HG03280 (cell line): ENCODE measurements at regions not wholly inside any gene's neighbourhood (a gene's known extent, or its start where the extent isn't known, plus 50 kb on each side); places are given as distances from the start of the nearest gene placed in this dataset.

ENCODE experiments used
- ATAC-seq: cut with Tn5 transposase; IDR thresholded peaks from one replicate; pipeline ENCODE4 v1.9.1; 2021; ENCODE audit warnings: mild to moderate bottlenecking, moderate library complexity; ENCODE audit not compliant: unreplicated experiment

- ATAC-seq: no peak
Measured at GRCh38 chr10:71137701-71138100, 74.7 kb upstream of the UNC5B start.

- ATAC-seq: no peak
Measured at GRCh38 chr10:71138166-71138830, 74.1 kb upstream of the UNC5B start.

GRCh38 chr10:71141528-71141927, 70.8 kb upstream of the UNC5B start:
- ATAC-seq: no peak

GRCh38 chr10:71143170-71143569, 69.2 kb upstream of the UNC5B start:
- ATAC-seq: no peak

- ATAC-seq: no peak
Measured at GRCh38 chr10:71143610-71144009, 68.8 kb upstream of the UNC5B start.

- ATAC-seq: no peak
Measured at GRCh38 chr10:71144824-71145223, 67.5 kb upstream of the UNC5B start.

GRCh38 chr10:71145352-71145945, 66.9 kb upstream of the UNC5B start:
- no peak for ATAC-seq

- ATAC-seq: no peak
Measured at GRCh38 chr10:71150796-71151195, 61.6 kb upstream of the UNC5B start.

- no peak for ATAC-seq
Measured at GRCh38 chr10:71152043-71152442, 60.3 kb upstream of the UNC5B start.

- ATAC-seq: no peak
Measured at GRCh38 chr10:71156436-71156835, 55.9 kb upstream of the UNC5B start.

- no peak for ATAC-seq
Measured at GRCh38 chr10:71157435-71157834, 54.9 kb upstream of the UNC5B start.

GRCh38 chr10:71158251-71158650, 54.1 kb upstream of the UNC5B start:
- no peak for ATAC-seq

- ATAC-seq: no peak
Measured at GRCh38 chr10:71158902-71159301, 53.5 kb upstream of the UNC5B start.

GRCh38 chr10:71159892-71160291, 52.5 kb upstream of the UNC5B start:
- no peak for ATAC-seq

- no peak for ATAC-seq
Measured at GRCh38 chr10:71161425-71161824, 50.9 kb upstream of the UNC5B start.
